A549 (cell line): ENCODE measurements at regions not wholly inside any gene's neighbourhood (a gene's known extent, or its start where the extent isn't known, plus 50 kb on each side); places are given as distances from the start of the nearest gene placed in this dataset.

ENCODE experiments used
- ATAC-seq, 2 experiments: fragments of 200-7000 bp in 1 of 2; fragments of >200 bp in 1 of 2; cut with Nextera tagmentation in 1 of 2; cut with Tn5 transposase in 1 of 2; 3 replicates each; pipeline versions ENCODE4 v1.8.0 to v1.9.1; 2018 to 2020; ENCODE audit warnings: mild to moderate bottlenecking in 1 of 2, moderate library complexity in 1 of 2
- CTCF ChIA-PET: fragments of 300-600 bp; sonication (Branson Sonifier 250); formaldehyde crosslinking; extraction: SDS; loops from one replicate; lab custom pipeline; 2021; ENCODE audit warnings: antibody characterized with exemption, inconsistent platforms; lab: Yijun Ruan, JAX
- POLR2A ChIA-PET: fragments of 350-600 bp; formaldehyde crosslinking; extraction: SDS; loops from one replicate; lab custom pipeline; 2021; ENCODE audit warnings: antibody characterized with exemption, inconsistent platforms; lab: Yijun Ruan, JAX
- DNase-seq, 2 experiments: peaks; one replicate each; pipeline versions ENCODE4 v3.0.0 to v3.0.0-alpha.2; 2011 to 2016; ENCODE audit warnings: low read depth in 1 of 2, low spot score in 1 of 2
- FAIRE-seq: peaks from 2 replicates; lab custom pipeline; 2011; peaks lifted over from hg19 to GRCh38; lab: Jason Lieb, UNC
- H3K27ac ChIP-seq, 2 experiments: fragments of >200 bp; sonication (Bioruptor Twin); formaldehyde crosslinking; 3 replicates each; pipeline ENCODE4 v1.5.1; 2016 to 2017
- H3K4me1 ChIP-seq: fragments of >200 bp; sonication (Bioruptor Twin); formaldehyde crosslinking; 3 replicates; pipeline ENCODE4 v1.6.1; 2016
- H3K4me2 ChIP-seq: fragments of >200 bp; sonication (Bioruptor Twin); formaldehyde crosslinking; 3 replicates; pipeline ENCODE4 v1.6.1; 2016
- H3K4me3 ChIP-seq: fragments of >200 bp; sonication (Bioruptor Twin); formaldehyde crosslinking; 3 replicates; pipeline ENCODE4 v1.5.1; 2016
- H3K9me3 ChIP-seq: fragments of >200 bp; sonication (Bioruptor Twin); formaldehyde crosslinking; 3 replicates; pipeline ENCODE4 v1.6.1; 2016
- ATOH8 ChIP-seq: fragments of 250-450 bp; sonication (Bioruptor Pico); IDR thresholded peaks from 2 replicates; pipeline ENCODE4 v1.5.0; 2020; ENCODE audit warnings: low read depth, mild to moderate bottlenecking, moderate library complexity
- BHLHE40 ChIP-seq: IDR thresholded peaks from 2 replicates; pipeline ENCODE4 v1.6.1; 2012; ENCODE audit warnings: low read depth, low read length, inconsistent platforms
- CBX2 ChIP-seq: fragments of 200-600 bp; sonication (generic); IDR thresholded peaks from 2 replicates; pipeline ENCODE4 v1.6.1; 2016; ENCODE audit warnings: low read depth, mild to moderate bottlenecking, borderline replicate concordance
- CHD4 ChIP-seq: fragments of 200-600 bp; sonication (generic); IDR thresholded peaks from 2 replicates; pipeline ENCODE4 v1.6.1; 2016; ENCODE audit warnings: antibody characterized with exemption, mild to moderate bottlenecking, borderline replicate concordance
- E2F6 ChIP-seq: IDR thresholded peaks from 2 replicates; pipeline ENCODE4 v1.6.1; 2012; ENCODE audit warnings: low read depth, borderline replicate concordance
- EP300 ChIP-seq, 2 experiments: fragments of >200 bp; sonication (Bioruptor Twin); formaldehyde crosslinking; IDR thresholded peaks; 2 replicates in 1 of 2; 3 replicates in 1 of 2; pipeline ENCODE4 v1.6.1; 2016 to 2017
- ESRRA ChIP-seq: fragments of 150-350 bp; IDR thresholded peaks from 2 replicates; pipeline ENCODE4 v1.6.1; 2014; ENCODE audit warnings: mild to moderate bottlenecking, low read length, borderline replicate concordance
- FOSB ChIP-seq: fragments of 250-450 bp; sonication (Bioruptor Pico); IDR thresholded peaks from 2 replicates; pipeline ENCODE4 v1.5.0; 2020; ENCODE audit warnings: mild to moderate bottlenecking, moderate library complexity
- FOSL2 ChIP-seq, 2 experiments: fragments of 450-650 bp in 1 of 2; fragments of >200 bp in 1 of 2; sonication (Bioruptor Twin) in 1 of 2; formaldehyde crosslinking; IDR thresholded peaks; 2 replicates each; pipeline versions ENCODE4 v1.5.0 to v1.6.1; 2016 to 2020; ENCODE audit warnings: mild to moderate bottlenecking in 1 of 2, moderate library complexity in 1 of 2
- HDAC2 ChIP-seq: fragments of 200-600 bp; sonication (generic); IDR thresholded peaks from 2 replicates; pipeline ENCODE4 v1.6.1; 2016
- HEYL ChIP-seq: fragments of 250-450 bp; sonication (Bioruptor Pico); IDR thresholded peaks from 2 replicates; pipeline ENCODE4 v1.8.0; 2021; ENCODE audit warnings: mild to moderate bottlenecking, moderate library complexity
- HMGXB4 ChIP-seq: fragments of 250-450 bp; sonication (Bioruptor Pico); IDR thresholded peaks from 2 replicates; pipeline ENCODE4 v1.5.0; 2021; ENCODE audit warnings: mild to moderate bottlenecking, moderate library complexity, borderline replicate concordance
- HOXA7 ChIP-seq: fragments of 250-450 bp; sonication (Bioruptor Pico); IDR thresholded peaks from 2 replicates; pipeline ENCODE4 v1.5.0; 2020; ENCODE audit warnings: mild to moderate bottlenecking, moderate library complexity
- HOXB13 ChIP-seq: fragments of 250-450 bp; sonication (Bioruptor Pico); IDR thresholded peaks from 2 replicates; pipeline ENCODE4 v1.5.0; 2020; ENCODE audit warnings: low read depth, mild to moderate bottlenecking, moderate library complexity
- HOXB5 ChIP-seq: fragments of 250-450 bp; sonication (Bioruptor Pico); IDR thresholded peaks from 2 replicates; pipeline ENCODE4 v1.5.0; 2020; ENCODE audit warnings: mild to moderate bottlenecking, moderate library complexity
- JUNB ChIP-seq: fragments of >200 bp; sonication (Bioruptor Twin); formaldehyde crosslinking; IDR thresholded peaks from 2 replicates; pipeline ENCODE4 v1.6.1; 2016
- KDM5A ChIP-seq: fragments of 200-600 bp; sonication (generic); IDR thresholded peaks from 2 replicates; pipeline ENCODE4 v1.6.1; 2016; ENCODE audit warnings: antibody characterized with exemption, mild to moderate bottlenecking
- MAX ChIP-seq: IDR thresholded peaks from 2 replicates; pipeline ENCODE4 v1.6.1; 2012
- NR3C1 ChIP-seq: fragments of >200 bp; sonication (Bioruptor Twin); formaldehyde crosslinking; IDR thresholded peaks from 3 replicates; pipeline ENCODE4 v1.6.1; 2017
- PBX3 ChIP-seq: IDR thresholded peaks from 2 replicates; pipeline ENCODE4 v1.6.1; 2012
- PHF8 ChIP-seq: fragments of 200-600 bp; sonication (generic); IDR thresholded peaks from 2 replicates; pipeline ENCODE4 v1.6.1; 2016; ENCODE audit warnings: low read depth, mild to moderate bottlenecking, antibody characterized with exemption, moderate library complexity, borderline replicate concordance
- POLR2A ChIP-seq: IDR thresholded peaks from 2 replicates; pipeline ENCODE4 v1.6.1; 2012; ENCODE audit warnings: mild to moderate bottlenecking, low read length
- RARB ChIP-seq: fragments of 250-450 bp; sonication (Bioruptor Pico); IDR thresholded peaks from 2 replicates; pipeline ENCODE4 v1.8.0; 2021; ENCODE audit warnings: mild to moderate bottlenecking, moderate library complexity
- REST ChIP-seq: fragments of 200-600 bp; sonication (generic); IDR thresholded peaks from 2 replicates; pipeline ENCODE4 v1.6.1; 2016; ENCODE audit warnings: antibody characterized with exemption, mild to moderate bottlenecking, moderate library complexity
- RNF2 ChIP-seq: fragments of 200-600 bp; sonication (generic); IDR thresholded peaks from 2 replicates; pipeline ENCODE4 v1.6.1; 2016; ENCODE audit warnings: low read depth, mild to moderate bottlenecking, antibody characterized with exemption, moderate library complexity, borderline replicate concordance
- TFCP2L1 ChIP-seq: fragments of 250-450 bp; sonication (Bioruptor Pico); IDR thresholded peaks from 2 replicates; pipeline ENCODE4 v1.5.0; 2021; ENCODE audit warnings: mild to moderate bottlenecking
- TP53 ChIP-seq: fragments of 250-450 bp; sonication (Bioruptor Pico); IDR thresholded peaks from 2 replicates; pipeline ENCODE4 v1.5.0; 2021; ENCODE audit warnings: mild to moderate bottlenecking, moderate library complexity
- USF2 ChIP-seq: fragments of 450-650 bp; IDR thresholded peaks from 2 replicates; pipeline ENCODE4 v1.6.1; 2014; ENCODE audit warnings: antibody characterized with exemption
- ZNF302 ChIP-seq: fragments of 250-450 bp; sonication (Bioruptor Pico); IDR thresholded peaks from 2 replicates; pipeline ENCODE4 v1.9.0; 2021; ENCODE audit warnings: inconsistent platforms, mild to moderate bottlenecking, moderate library complexity
- WGBS: methylation state at CpG from one replicate; pipeline ENCODE4 v1.1.6; 2017; ENCODE audit errors: missing lambda C conversion rate; 5-methylcytosine and 5-hydroxymethylcytosine counted together

GRCh38 chr6:6885521-6886170, 222.1 kb upstream of the RREB1 start:
- TF ChIP-seq PHF8 (no peak), CHD4 (no peak), REST (no peak), ZNF302 (CRISPR knock-in tag) (no peak), PBX3 (no peak), EP300 (IDR thresholded peaks at IDR 0.05) (no peak), HDAC2 (no peak), TFCP2L1 (CRISPR knock-in tag) (no peak), HOXA7 (CRISPR knock-in tag) (no peak), RARB (CRISPR knock-in tag) (no peak), BHLHE40 (no peak), FOSL2 (IDR thresholded peaks at IDR 0.05) (no peak), FOSL2 (CRISPR knock-in tag; IDR thresholded peaks at IDR 0.05) (no peak), NR3C1 (no peak), TP53 (CRISPR knock-in tag) (no peak), HMGXB4 (CRISPR knock-in tag) (no peak), POLR2A (no peak), HOXB5 (CRISPR knock-in tag) (no peak), FOSB (CRISPR knock-in tag) (no peak), MAX (no peak), HEYL (CRISPR knock-in tag) (no peak)
- TF ChIP-seq, all 56 proteins: peak for 0
- Histone ChIP-seq H3K9me3 (no peaks in the 10 kb centered on the region), H3K4me1 (no peaks in the 10 kb centered on the region), H3K27ac (no peak overlapping the region), H3K4me2 (no peak overlapping the region), H3K4me3 (no peak overlapping the region)
- DNase-seq (no peak), FAIRE-seq (no peak), ATAC-seq (no peak)
- ChIA-PET POLR2A (no interaction called here), CTCF (no interaction called here)
- WGBS = 72% methylated on average over 12 of the region's 16 CpGs

- FAIRE-seq (no peak), ATAC-seq (no peak), DNase-seq (no peak)
- Histone ChIP-seq H3K4me2 (no peak overlapping the region), H3K4me1 (no peaks in the 10 kb centered on the region), H3K9me3 (no peaks in the 10 kb centered on the region), H3K4me3 (no peak overlapping the region), H3K27ac (no peak overlapping the region)
- 73% methylated on average over 11 of the region's 13 CpGs for WGBS
- ChIA-PET CTCF (interaction anchor here (1.4 kb wide), 1 partner anchor 358 kb away, joined by 5 read pairs; no protein-coding TSS in a partner anchor), POLR2A (no interaction called here)
- TF ChIP-seq HEYL (CRISPR knock-in tag) (no peak), E2F6 (no peak), CHD4 (no peak), KDM5A (no peak), CBX2 (no peak), JUNB (no peak), RNF2 (no peak), USF2 (no peak), HOXB13 (CRISPR knock-in tag) (no peak), ESRRA (no peak), ATOH8 (CRISPR knock-in tag) (no peak)
These were observed 221.4 kb upstream of the RREB1 start for GRCh38 chr6:6886171-6886885.
